Fibroblast of villous mesenchyme (primary cell): ENCODE measurements at regions not wholly inside any gene's neighbourhood (a gene's known extent, or its start where the extent isn't known, plus 50 kb on each side); places are given as distances from the start of the nearest gene placed in this dataset.

ENCODE experiments used
- DNase-seq: peaks from one replicate; pipeline ENCODE4 v3.0.0-alpha.2; 2010; ENCODE audit warnings: low read depth
- H3K4me3 ChIP-seq: 2 replicates; pipeline ENCODE4 v1.5.1; 2011; ENCODE audit warnings: low read depth, mild to moderate bottlenecking, low read length
- TF ChIP-seq, protein P1 (sequence below): IDR thresholded peaks from 2 replicates; pipeline ENCODE4 v1.5.1; 2012; ENCODE audit warnings: low read depth, mild to moderate bottlenecking, low read length; ENCODE audit not compliant: insufficient read depth

DNA sequence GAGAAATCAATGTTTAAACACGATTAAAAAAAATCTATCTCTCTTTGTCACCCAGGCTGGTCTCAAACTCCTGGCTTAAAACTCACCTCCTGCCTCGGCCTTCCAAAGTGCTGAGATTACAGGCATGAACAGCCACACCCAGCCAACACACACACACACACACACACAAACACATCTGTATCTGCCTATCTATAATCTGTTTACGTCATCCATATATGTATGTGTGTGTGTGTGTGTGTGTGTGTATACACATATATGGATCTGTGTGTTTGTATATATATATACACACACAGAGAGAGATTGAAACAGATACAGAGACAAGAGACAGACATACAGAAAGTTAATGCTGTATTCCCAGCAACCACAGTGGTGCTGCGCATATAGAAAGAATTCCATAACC is 497.1 kb downstream of the DSC3 start:
- H3K4me3 ChIP-seq = no peak overlapping the region
- TF ChIP-seq, protein P1, sequence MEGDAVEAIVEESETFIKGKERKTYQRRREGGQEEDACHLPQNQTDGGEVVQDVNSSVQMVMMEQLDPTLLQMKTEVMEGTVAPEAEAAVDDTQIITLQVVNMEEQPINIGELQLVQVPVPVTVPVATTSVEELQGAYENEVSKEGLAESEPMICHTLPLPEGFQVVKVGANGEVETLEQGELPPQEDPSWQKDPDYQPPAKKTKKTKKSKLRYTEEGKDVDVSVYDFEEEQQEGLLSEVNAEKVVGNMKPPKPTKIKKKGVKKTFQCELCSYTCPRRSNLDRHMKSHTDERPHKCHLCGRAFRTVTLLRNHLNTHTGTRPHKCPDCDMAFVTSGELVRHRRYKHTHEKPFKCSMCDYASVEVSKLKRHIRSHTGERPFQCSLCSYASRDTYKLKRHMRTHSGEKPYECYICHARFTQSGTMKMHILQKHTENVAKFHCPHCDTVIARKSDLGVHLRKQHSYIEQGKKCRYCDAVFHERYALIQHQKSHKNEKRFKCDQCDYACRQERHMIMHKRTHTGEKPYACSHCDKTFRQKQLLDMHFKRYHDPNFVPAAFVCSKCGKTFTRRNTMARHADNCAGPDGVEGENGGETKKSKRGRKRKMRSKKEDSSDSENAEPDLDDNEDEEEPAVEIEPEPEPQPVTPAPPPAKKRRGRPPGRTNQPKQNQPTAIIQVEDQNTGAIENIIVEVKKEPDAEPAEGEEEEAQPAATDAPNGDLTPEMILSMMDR = no peak
- no peak for DNase-seq

DNA sequence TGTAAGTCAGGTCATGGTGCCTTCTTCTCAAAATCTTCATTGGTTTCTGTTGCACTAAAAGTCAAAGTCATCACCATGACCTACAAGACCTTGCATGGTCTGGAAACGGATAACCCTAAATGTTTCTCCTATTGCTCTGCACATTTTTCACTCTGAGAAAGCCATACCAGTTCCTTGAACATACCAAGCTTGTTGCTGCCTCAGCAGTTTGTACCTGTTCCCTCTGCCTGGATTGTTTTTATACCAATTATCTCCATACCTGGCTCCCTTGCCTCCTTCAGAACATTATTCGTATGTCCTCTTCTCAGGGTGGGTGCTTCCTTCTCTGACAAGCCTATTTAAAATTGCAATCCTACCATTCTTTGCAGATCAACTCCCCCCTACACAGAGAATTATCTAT is 498.4 kb downstream of the DSC3 start:
- TF ChIP-seq, protein P1 = no peak
- H3K4me3 ChIP-seq = no peak overlapping the region
- DNase-seq = no peak

DNA sequence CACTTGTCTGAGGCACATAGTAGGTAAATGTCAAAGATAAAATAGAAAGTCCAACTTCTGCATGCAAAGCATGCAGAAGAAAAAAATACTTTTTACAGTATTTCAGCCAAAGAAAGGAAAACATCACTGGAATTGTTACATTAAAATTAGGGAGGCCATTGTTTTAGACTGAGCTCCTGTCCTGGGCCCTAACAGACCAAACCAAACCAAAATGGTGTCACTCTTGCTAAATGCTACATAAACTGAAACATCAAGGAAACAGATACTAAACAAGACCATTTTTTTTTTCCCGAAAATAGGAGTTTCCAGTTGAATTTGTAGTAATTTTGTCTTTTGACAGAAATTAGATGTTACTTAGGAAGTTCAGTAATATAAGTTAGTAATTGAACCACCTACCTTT is 508.8 kb downstream of the DSC3 start:
- DNase-seq = no peak
- no peak overlapping the region for H3K4me3 ChIP-seq
- TF ChIP-seq, protein P1 = no peak

DNA sequence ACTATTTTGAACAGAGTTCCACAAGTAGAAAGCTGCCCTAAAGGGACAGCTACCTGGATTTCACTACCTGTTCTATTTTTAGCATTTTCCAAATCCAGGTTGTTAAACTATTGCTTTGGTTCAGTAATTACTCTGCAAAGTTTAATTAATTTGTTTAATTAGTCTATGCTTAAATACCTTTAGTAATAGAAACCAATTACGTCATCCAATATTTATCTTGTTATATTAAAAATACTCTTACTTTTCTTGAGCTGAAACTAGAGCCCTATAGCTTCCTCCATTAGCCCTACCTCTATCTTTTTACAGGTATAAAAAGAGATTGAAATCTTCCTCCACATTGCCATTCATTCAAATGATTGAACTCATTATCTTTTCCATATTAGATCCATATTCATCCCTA is 514.6 kb downstream of the DSC3 start:
- H3K4me3 ChIP-seq = no peak overlapping the region
- no peak for DNase-seq
- TF ChIP-seq, protein P1 = no peak

DNA sequence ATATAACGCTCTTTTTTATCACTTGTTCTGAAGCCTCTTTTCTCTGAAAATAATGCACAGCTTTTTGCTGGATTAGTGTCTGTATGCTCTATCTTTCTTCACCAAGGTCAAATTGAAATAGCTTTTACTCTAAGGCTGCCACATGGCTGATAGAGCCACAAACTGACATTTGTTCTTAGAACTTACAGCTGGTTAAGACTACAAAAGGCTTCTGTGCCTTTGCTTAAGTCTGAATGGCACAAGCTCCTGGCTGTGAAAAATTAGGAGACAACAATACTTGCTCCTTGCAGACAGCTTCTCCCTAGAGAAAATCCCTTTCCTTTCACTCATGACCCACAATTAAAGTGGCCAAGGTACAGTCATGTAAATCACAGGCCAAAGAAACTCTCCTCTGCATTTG is 515.3 kb downstream of the DSC3 start:
- TF ChIP-seq, protein P1 = no peak
- no peak overlapping the region for H3K4me3 ChIP-seq
- DNase-seq = no peak

DNA sequence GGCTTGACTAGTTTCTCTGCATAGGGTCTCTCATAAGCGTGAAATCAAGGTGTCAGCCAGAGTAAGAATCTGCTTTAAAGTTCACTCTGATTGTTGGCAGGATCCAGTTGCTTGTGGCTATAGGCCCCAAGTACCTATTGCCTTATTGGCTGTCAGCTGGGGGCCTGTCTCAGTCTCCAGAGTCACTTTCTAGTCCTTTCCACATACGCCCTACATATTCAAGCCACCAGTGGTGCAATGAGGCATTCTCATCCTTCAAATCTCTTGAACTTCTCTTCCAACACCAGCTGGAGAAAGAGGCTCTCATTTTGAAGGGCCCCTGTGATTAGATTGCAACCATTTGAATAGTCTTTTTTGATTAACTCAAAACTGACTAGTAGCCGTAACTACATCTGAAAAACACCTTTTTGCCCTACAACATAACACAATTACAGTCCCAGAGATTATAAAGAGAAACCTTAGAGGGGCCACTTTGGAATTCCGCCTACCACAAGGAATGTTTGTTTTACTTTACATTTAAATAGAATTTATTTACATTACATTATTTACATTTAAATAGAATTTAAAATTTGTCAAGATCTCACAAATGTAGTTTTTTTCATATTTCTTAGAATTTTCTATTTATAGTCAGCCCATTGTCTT is 520.1 kb downstream of the DSC3 start:
- no peak overlapping the region for H3K4me3 ChIP-seq
- DNase-seq = no peak
- TF ChIP-seq, protein P1 = no peak

DNA sequence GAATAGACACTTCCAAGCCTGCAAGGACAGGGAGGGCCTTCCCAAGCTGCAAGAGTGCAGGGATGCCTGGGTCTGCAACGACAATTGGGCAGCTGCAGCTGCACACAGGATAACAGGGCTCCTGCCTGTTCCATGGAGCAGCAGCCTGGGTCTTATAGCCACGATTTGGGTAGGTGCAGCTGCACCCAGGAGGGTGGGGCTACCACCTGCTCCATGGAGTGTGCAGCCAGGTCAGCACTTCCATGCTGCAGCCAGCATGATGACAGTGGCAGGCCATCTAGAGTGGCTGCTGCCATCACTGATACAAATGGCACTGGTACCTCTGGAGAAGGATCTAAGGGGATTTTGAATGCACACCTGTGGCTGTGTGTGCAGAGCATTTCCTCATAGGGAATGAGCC is 528.5 kb downstream of the DSC3 start:
- no peak overlapping the region for H3K4me3 ChIP-seq
- TF ChIP-seq, protein P1 = no peak
- DNase-seq = no peak
